Activated CD8-positive, alpha-beta T cell treated with anti-CD3 and anti-CD28 coated beads for 36 hours (primary cell): ENCODE measurements at regions not wholly inside any gene's neighbourhood (a gene's known extent, or its start where the extent isn't known, plus 50 kb on each side); places are given as distances from the start of the nearest gene placed in this dataset.
"Not testable (repeated sequence)": the region's sequence is repeated elsewhere in the genome, so short reads cannot be mapped to it uniquely, and the experiment has no call there.

Experiments used
- ATAC-seq: fragments of 200-7000 bp; cut with Tn5 transposase; one replicate; pipeline ENCODE4 v1.10.0; 2021; ENCODE audit warnings: mild to moderate bottlenecking, moderate library complexity
- CTCF ChIA-PET: fragments of 350-600 bp; sonication (Branson Sonifier 250); formaldehyde crosslinking; loops from one replicate; lab custom pipeline; 2021; ENCODE audit warnings: antibody characterized with exemption; lab: Charles Lee
- POLR2A ChIA-PET: fragments of 350-600 bp; sonication (Branson Sonifier 250); formaldehyde crosslinking; loops from one replicate; lab custom pipeline; 2021; ENCODE audit warnings: antibody characterized with exemption; lab: Charles Lee
- DNase-seq: peaks from one replicate; pipeline ENCODE4 v3.0.0-alpha.2; 2020
- H3K27ac Mint-ChIP-seq: one replicate; pipeline ENCODE4 v1.8.0; 2021; ENCODE audit warnings: mild to moderate bottlenecking, mixed read lengths
- H3K27me3 Mint-ChIP-seq: one replicate; pipeline ENCODE4 v1.8.0; 2021; ENCODE audit warnings: mixed read lengths
- H3K36me3 Mint-ChIP-seq: one replicate; pipeline ENCODE4 v1.8.0; 2021; ENCODE audit warnings: low read depth, mixed read lengths
- H3K4me1 Mint-ChIP-seq: one replicate; pipeline ENCODE4 v1.8.0; 2021; ENCODE audit warnings: low read depth, mixed read lengths
- H3K4me3 Mint-ChIP-seq: one replicate; pipeline ENCODE4 v1.8.0; 2021; ENCODE audit warnings: mild to moderate bottlenecking, moderate library complexity, mixed read lengths
- H3K9me3 Mint-ChIP-seq: one replicate; pipeline ENCODE4 v1.8.0; 2021; ENCODE audit warnings: mixed read lengths
- CTCF ChIP-seq: fragments of 200-600 bp; IDR thresholded peaks from one replicate; pipeline ENCODE4 v1.8.0; 2022; ENCODE audit warnings: antibody characterized with exemption, mild to moderate bottlenecking
- intact Hi-C: fragments of 100-400 bp; cut with micrococcal nuclease; formaldehyde crosslinking; loops from one replicate; pipeline ENCODE4 v1.10.0; 2022

GRCh38 chr11:100409267-100409666, 277.8 kb upstream of the ARHGAP42 start:
- CTCF ChIA-PET, H3K27me3 Mint-ChIP-seq, H3K9me3 Mint-ChIP-seq, H3K4me1 Mint-ChIP-seq, H3K27ac Mint-ChIP-seq, intact Hi-C loops, H3K4me3 Mint-ChIP-seq, H3K36me3 Mint-ChIP-seq, POLR2A ChIA-PET, DNase-seq, ATAC-seq: not testable (repeated sequence)

DNA sequence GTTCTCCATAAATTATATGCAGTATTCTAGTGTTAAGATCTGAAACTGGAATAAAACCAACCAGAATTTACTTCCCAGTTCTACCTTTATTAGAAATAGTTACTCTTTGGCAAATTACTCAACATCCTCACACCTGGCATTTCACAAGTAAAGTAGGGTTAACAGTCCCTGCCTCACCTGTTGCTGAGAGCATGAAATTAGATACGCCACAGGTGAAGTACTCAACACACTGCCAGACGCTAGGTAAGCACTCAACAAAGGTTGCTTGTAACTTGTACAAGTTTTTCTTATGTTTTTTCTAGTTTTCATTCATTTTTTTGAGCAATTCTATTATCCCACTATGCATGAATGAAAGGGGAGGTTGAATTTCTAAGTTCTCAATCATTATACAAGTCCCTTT, 267.6 kb upstream of the ARHGAP42 start:
- H3K9me3 Mint-ChIP-seq = peaks cover 19% of the 10 kb centered on the region
- no peaks in the 10 kb centered on the region for H3K36me3 Mint-ChIP-seq
- ATAC-seq (no peak), DNase-seq (no peak)
- CTCF ChIA-PET = interaction anchor here (0.6 kb wide), 1 partner anchor 685 kb away, joined by 4 read pairs; no protein-coding TSS in a partner anchor
- intact Hi-C loops = no loop called here
- no peak overlapping the region for H3K27ac Mint-ChIP-seq
- H3K27me3 Mint-ChIP-seq = no peaks in the 10 kb centered on the region
- H3K4me3 Mint-ChIP-seq = no peak overlapping the region
- TF ChIP-seq CTCF = no peak
- POLR2A ChIA-PET = no interaction called here
- H3K4me1 Mint-ChIP-seq = no peaks in the 10 kb centered on the region

DNA sequence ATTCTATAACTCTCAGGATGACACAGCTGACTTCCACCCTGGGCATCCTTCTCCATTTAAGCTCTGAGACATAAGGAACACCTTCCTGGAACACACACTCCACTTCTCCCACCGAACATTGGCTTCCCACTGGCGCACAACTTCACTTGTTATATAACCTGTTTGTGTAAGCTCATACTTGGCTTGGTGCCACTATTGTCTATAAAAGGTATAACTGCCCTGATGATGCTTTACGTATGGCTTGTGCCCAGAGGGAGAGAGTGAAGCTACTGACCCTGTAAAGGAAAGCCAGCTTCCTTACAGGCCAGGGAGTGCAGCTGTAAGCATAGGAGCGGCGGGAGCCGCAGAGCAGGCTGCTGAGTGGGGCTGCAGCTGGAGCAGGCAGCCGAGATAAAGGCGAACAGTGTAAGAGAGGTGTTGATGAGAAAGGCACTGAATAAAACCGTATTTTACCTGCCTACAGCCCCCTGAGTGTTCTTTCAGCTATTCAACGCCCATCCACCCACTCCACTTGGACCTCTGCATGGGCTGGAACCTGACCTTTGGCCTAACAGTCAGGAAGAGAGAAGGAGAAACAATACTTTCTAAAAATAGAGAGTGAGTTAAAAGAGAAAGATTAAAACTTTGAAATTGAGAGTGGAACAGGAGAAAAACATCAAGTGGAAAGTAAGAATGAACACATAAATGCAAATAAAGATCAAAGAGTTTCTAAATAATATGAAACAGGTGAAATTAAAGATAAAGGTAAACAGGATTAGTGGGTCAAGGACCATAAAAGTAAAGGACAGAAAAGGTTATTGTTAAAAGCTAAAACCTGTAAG, 252.1 kb upstream of the ARHGAP42 start:
- ChIA-PET POLR2A (interaction anchor here (0.6 kb wide), 1 partner anchor 834 kb away, joined by 3 read pairs; no protein-coding TSS in a partner anchor), CTCF (no interaction called here)
- Mint-ChIP-seq H3K4me1 (no peaks in the 10 kb centered on the region), H3K4me3 (no peak overlapping the region), H3K36me3 (no peaks in the 10 kb centered on the region), H3K9me3 (no peaks in the 10 kb centered on the region), H3K27me3 (no peaks in the 10 kb centered on the region), H3K27ac (no peak overlapping the region)
- intact Hi-C loops = no loop called here
- no peak for TF ChIP-seq CTCF
- ATAC-seq (no peak), DNase-seq (no peak)

- H3K4me3 Mint-ChIP-seq = no peak overlapping the region
- CTCF ChIA-PET = no interaction called here
- peaks cover 4% of the 10 kb centered on the region for H3K9me3 Mint-ChIP-seq
- no peaks in the 10 kb centered on the region for H3K27me3 Mint-ChIP-seq
- H3K4me1 Mint-ChIP-seq = no peaks in the 10 kb centered on the region
- DNase-seq (no peak), ATAC-seq (no peak)
- intact Hi-C loops = no loop called here
- POLR2A ChIA-PET = no interaction called here
- H3K27ac Mint-ChIP-seq = no peak overlapping the region
- no peak for TF ChIP-seq CTCF
- no peaks in the 10 kb centered on the region for H3K36me3 Mint-ChIP-seq
Measured at GRCh38 chr11:100438376-100438775, 248.7 kb upstream of the ARHGAP42 start.

GRCh38 chr11:100441086-100441485, 246.0 kb upstream of the ARHGAP42 start:
- Mint-ChIP-seq H3K27ac (no peak overlapping the region), H3K9me3 (peaks cover 6% of the 10 kb centered on the region), H3K4me3 (no peak overlapping the region), H3K36me3 (no peaks in the 10 kb centered on the region), H3K27me3 (no peaks in the 10 kb centered on the region), H3K4me1 (no peaks in the 10 kb centered on the region)
- no peak for TF ChIP-seq CTCF
- DNase-seq (no peak), ATAC-seq (no peak)
- ChIA-PET POLR2A (no interaction called here), CTCF (no interaction called here)
- intact Hi-C loops = no loop called here
